DMS 273 treated with DMSO at 0.1 percent for 48 hours (cell line): ENCODE measurements at regions not wholly inside any gene's neighbourhood (a gene's known extent, or its start where the extent isn't known, plus 50 kb on each side); places are given as distances from the start of the nearest gene placed in this dataset.
A peak's percentile ranks its signal among the peaks of the same experiment; 100 is the strongest.

Experiments
- DNase-seq: peaks from one replicate; lab custom pipeline; 2025; lab: John Stamatoyannopoulos, UW

- no peak for DNase-seq
These were observed 177.2 kb downstream of the POU4F1 start for GRCh38 chr13:78426183-78426582.

DNA sequence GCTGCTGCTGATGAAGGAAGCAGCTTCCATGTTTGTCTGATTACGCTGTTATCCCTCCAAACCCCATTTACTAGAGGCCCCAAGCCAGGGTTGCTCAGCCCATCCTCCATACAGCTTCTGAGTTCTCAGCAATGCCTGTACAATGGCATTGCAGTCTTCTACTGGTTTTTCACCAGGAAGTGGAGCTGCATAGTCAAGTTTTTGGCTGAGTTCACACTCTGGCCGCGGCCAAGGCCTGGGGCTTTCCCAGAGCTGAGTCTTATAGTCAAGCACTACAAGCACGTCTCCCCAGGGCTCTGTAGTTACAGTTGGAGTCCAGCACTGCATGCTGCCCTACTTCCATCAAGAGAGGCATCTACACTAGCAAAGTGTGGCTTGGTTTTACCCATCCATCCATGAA is 182.5 kb downstream of the POU4F1 start:
- no peak for DNase-seq

GRCh38 chr13:78413887-78414553 is 189.3 kb downstream of the POU4F1 start:
- DNase-seq = no peak

GRCh38 chr13:78410847-78411246 is 192.5 kb downstream of the POU4F1 start:
- no peak for DNase-seq

- no peak for DNase-seq
These were observed 193.2 kb downstream of the POU4F1 start for GRCh38 chr13:78410164-78410563.

- no peak for DNase-seq
These were observed 194.2 kb downstream of the POU4F1 start for GRCh38 chr13:78409172-78409571.

- DNase-seq = no peak
These were observed 198.4 kb downstream of the POU4F1 start for GRCh38 chr13:78404846-78405360.

DNA sequence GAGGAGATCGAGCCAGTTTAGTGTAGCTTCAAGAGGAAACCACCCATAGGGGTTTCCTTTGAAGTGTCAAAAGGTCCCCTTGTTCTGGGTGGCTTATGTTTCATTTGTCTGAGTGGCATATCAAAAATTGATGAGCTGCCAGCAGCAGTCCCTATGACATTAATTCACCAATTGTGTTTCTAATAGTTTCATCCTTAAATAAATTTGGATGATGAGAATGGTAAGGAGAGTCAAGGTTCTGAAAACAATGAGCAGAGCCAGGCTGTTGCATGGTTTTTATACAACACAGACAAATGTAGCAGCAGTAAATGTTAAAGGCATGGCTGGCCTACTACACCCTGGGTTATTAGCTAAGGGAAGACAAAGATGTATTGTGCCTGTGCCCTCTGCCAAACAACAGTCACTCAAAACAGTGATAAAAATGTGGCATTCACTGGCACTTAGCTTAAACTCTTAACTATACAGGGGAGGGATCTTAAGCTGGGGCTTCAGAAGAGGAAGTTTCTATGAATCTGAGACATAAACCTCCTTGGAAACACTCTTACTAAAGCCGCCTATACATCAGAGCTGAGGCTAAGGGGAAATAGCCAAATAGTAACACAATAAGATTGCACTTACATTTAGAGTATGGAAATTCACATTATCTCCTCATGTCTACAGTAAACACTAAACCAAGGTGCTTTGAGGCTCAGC is 200.5 kb downstream of the POU4F1 start:
- DNase-seq = no peak

GRCh38 chr13:78401873-78402707 is 201.3 kb downstream of the POU4F1 start:
- no peak for DNase-seq

DNA sequence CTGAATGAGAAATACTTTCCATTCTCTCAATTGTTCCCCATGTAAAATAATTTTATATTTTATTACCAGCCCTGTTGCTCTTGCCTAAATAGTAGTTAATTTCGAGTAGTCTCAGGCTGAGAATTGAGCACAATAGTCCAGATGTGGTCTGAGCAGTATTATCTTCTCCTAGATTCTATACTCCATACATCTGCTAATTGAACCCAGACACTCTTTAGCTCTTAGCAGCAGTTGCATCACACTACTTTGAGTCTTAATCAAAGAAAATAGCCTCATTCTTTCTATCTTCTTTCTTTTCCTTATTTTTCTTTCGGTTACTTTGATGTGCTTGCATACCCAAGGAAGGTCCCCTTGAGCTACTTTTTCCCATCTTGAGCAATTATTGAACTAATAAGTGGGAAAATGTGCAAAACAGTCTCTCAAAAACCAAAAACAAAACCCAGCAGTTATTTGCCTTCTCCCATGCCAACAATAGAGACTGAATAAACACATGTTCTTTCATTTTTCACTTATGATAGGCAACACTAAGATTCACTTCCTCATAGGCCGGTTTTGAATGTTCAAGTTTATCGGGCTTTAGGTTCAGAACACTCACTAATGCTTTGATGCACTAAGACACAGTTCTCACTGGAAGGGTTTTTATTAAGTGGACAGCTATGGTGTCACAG is 204.5 kb downstream of the POU4F1 start:
- DNase-seq = no peak

GRCh38 chr13:78393286-78394142 is 209.8 kb downstream of the POU4F1 start:
- no peak for DNase-seq

DNA sequence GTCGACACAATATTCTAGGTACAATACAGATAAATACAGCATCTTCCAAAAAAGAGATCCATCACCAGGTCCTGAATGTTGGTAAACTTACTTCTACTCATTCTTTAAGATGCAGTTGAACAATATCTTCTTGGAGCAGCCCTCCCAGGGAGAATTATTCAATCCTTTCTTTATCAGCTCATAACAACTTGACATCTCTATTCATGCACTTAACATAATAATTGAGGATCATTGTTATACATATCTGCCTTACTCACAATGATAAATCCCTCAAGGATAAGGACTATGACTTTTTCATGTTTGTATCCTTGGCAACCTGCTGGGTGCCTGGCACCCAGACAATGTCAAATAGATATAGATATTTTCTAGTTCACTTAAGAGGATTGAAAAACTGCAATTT is 219.5 kb downstream of the POU4F1 start:
- DNase-seq = no peak

DNA sequence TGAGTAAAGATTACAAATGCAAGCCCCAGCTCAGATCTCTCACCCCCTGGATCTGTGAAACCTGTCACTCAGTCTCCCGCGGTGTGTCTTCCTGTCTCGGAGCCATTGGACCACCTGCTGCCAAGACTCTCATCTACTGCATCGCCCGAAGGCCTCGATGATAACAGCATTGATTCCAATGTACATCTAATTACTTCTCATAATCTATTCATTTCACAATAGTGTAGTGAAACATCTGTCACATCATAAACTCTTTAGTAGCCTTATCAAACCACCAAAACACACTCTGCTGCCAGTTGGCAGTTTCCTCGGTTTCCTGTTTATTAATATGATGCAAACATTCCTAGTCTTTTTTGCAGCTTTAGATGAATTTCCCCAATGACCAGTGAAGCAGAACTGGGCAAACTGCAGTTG is 220.3 kb downstream of the POU4F1 start:
- peak; percentile 46 for DNase-seq

GRCh38 chr13:78382491-78382890 is 220.9 kb downstream of the POU4F1 start:
- DNase-seq = peak; percentile 75

GRCh38 chr13:78376822-78377221 is 226.5 kb downstream of the POU4F1 start:
- no peak for DNase-seq

DNA sequence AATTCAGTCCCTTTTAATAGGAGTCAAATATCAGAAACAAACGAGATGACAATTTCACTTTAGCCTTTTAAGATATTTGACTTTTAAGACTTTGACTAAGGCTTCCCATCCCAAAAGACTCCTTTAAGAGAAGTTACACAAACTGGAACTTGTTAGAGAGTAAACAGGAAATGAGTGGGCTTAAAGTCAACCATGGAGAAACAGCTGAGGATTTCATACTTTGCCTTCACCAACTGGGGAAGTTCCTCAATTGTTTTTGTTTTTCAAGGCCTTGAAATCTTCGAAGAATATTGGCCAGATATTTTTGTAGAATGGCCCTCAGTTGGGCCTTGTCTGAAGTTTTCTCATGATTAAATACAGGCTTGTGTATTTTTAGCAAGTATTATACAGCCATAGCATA is 227.3 kb downstream of the POU4F1 start:
- no peak for DNase-seq

DNA sequence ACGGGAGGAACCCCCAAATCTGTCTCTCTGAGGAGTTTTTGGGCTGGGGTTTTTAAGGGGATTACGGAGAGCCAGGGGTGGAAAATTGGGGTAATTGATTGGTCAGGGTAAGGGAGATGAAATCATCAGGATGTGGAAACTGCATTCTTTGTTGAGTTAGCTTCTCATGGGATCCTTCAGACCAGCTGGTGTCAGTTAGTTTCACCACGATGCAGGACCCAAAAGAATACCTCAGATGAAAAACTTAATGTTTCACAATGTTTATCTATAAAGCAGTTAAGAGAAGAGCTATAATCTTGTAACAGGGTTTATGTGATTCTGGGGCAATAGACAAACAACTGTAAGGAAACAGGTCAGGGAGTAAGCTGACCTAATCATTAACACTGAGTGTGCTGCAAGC is 230.8 kb downstream of the POU4F1 start:
- no peak for DNase-seq

DNA sequence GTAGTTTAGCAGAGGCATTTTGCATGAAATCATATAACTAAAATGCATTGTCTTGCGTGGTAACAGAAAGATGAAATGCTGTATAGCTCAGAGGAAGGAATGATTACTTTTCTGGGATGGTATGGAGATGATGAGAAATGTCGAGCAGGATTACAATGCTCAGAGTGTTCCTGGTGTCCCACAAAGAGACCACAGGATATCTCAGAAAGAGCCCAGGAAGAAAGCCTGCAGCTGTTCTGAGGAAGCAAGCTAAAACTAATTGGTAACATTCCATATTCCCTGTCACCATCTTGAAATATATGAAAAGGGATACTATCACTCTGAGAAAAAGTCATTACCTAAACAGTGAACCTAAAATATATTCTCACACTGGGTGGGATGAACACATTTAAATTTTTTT is 233.1 kb downstream of the POU4F1 start:
- DNase-seq = no peak

DNA sequence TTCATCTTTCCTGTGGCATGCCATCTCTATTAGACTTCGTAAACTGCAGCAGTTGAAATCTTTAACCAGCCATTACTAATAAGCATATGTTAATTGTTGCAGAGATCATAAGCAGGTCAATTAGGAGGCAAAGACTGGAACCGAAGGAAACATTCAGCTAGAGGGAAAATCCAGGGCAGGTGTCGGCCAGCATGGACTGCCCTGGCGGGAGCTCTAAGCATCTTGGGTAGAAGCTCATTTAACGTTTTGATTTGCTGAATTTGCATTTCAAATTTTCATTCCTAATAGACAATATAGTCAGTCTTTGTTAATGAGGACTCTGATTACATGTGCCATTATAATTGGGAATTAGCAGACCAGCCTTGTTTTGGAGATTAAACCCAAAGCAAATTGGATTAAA is 238.6 kb downstream of the POU4F1 start:
- DNase-seq = no peak

DNA sequence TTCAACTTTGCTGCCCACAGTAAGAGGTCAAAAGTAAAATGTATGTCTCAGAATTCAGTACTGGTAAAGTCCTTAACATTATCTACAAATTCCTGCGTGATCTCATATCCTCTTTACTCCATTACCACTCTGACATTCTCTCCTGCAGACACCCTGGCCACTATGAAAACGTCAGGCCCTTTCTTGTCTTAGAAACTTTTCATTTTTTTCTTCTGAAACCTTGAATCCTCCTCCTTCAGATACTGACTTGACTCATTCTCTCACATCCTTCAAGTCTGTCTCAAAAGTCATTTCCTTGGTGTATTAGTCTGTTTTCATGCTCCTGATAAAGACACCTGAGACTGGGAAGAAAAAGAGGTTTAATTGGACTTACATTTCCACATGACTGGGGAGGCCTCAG is 262.3 kb downstream of the POU4F1 start:
- no peak for DNase-seq

GRCh38 chr13:78339927-78340326 is 263.4 kb downstream of the POU4F1 start:
- no peak for DNase-seq
